WERI-Rb-1 (cell line): ENCODE measurements at regions not wholly inside any gene's neighbourhood (a gene's known extent, or its start where the extent isn't known, plus 50 kb on each side); places are given as distances from the start of the nearest gene placed in this dataset.

Experiments used
- DNase-seq: peaks from one replicate; pipeline ENCODE4 v3.0.0-alpha.2; 2020
- H3K27ac ChIP-seq: fragments of 250-450 bp; sonication (Bioruptor Pico); 2 replicates; pipeline ENCODE4 v1.5.1; 2020; ENCODE audit warnings: mild to moderate bottlenecking, moderate library complexity
- H3K27me3 ChIP-seq: fragments of 250-450 bp; sonication (Bioruptor Pico); 2 replicates; pipeline ENCODE4 v1.5.1; 2021; ENCODE audit warnings: mild to moderate bottlenecking, low read depth, moderate library complexity; ENCODE audit not compliant: insufficient read depth, severe bottlenecking
- H3K36me3 ChIP-seq: fragments of 250-450 bp; sonication (Bioruptor Pico); 2 replicates; pipeline ENCODE4 v1.5.1; 2020; ENCODE audit warnings: mild to moderate bottlenecking, moderate library complexity
- H3K4me3 ChIP-seq: 2 replicates; pipeline ENCODE4 v1.5.1; 2011; ENCODE audit warnings: low read depth, mild to moderate bottlenecking, control low read depth, low read length
- H3K9me3 ChIP-seq: fragments of 250-450 bp; sonication (Bioruptor Pico); 2 replicates; pipeline ENCODE4 v1.5.1; 2021; ENCODE audit warnings: mild to moderate bottlenecking, moderate library complexity; ENCODE audit not compliant: severe bottlenecking
- CTCF ChIP-seq: IDR thresholded peaks from 2 replicates; pipeline ENCODE4 v1.5.1; 2011; ENCODE audit warnings: low read depth, mild to moderate bottlenecking, control low read depth, inconsistent platforms, low read length

DNA sequence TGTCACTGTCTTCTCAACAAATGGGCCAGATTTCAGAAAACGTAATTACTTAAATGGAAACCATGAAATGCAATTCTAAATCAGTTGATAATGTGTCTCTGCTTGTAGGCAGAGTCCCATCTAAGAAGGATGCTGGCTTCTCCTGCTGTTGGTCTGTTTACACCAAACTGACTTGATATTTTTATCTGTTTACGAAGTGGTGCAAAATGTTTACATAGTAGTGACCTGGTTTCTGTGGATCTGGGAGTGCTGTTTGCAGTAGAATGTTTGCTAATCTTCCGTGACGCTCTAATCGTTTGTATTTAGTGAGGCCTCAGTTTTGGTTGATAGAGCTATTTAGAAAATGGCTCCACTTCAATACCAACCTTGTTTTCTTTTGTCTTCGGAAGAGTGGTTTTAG is 213.5 kb downstream of the VEGFC start:
- Histone ChIP-seq H3K27ac (no peak overlapping the region), H3K36me3 (no peaks in the 10 kb centered on the region), H3K9me3 (no peaks in the 10 kb centered on the region), H3K4me3 (no peak overlapping the region), H3K27me3 (no peaks in the 10 kb centered on the region)
- no peak for TF ChIP-seq CTCF
- no peak for DNase-seq

DNA sequence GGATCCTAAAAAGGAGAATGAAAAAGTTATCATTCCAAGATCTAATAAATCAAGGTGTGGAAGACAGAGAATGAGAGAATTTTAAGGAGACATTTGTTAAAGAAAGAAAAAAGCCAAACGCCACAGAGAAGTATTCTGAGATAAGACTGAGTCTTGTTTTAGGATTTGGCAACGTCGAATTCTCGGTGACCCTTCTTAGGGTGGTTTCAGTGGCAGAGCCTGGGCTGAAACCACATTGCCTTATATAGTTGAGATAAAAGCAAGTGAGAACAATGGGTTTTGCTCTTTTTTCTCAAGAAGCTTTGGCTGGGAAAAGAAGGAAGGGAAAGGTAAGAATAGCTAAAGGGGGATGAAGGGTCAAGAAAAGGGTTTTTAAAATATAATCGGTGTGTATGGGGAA is 209.4 kb downstream of the VEGFC start:
- H3K4me3 ChIP-seq = no peak overlapping the region
- H3K36me3 ChIP-seq = no peaks in the 10 kb centered on the region
- H3K27ac ChIP-seq = no peak overlapping the region
- H3K27me3 ChIP-seq = no peaks in the 10 kb centered on the region
- DNase-seq = no peak
- H3K9me3 ChIP-seq = no peaks in the 10 kb centered on the region
- no peak for TF ChIP-seq CTCF

DNA sequence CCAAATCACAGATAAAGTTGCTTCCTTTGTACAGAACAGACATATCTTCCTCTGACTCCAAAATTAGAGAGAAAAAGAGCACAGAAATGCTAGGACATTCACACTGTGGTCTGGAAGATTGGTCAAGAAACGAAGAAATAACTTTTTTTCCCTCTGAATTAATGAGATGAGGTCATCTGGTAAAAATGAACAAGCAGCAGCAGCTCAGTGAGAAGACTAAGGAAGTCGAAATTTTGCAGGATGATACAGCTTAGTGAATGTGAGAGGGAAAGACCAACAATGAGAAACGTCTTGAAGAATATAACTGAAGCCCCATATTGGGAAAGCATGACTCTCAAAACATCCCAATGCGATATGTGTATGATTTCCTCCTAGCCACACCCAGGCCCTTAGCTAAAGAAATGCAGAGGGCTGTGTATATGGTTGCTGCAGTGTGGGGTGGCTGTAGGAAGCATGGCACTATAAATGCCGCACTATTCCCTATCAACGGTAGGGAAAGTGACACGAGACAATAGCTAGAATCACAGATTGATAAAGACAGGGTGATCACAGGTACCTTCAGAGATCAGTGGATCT is 208.6 kb downstream of the VEGFC start:
- Histone ChIP-seq H3K36me3 (no peaks in the 10 kb centered on the region), H3K9me3 (no peaks in the 10 kb centered on the region), H3K27me3 (no peaks in the 10 kb centered on the region), H3K27ac (no peak overlapping the region), H3K4me3 (no peak overlapping the region)
- TF ChIP-seq CTCF = no peak
- no peak for DNase-seq

GRCh38 chr4:176587920-176588319 is 204.8 kb downstream of the VEGFC start:
- no peaks in the 10 kb centered on the region for H3K36me3 ChIP-seq
- H3K9me3 ChIP-seq = no peaks in the 10 kb centered on the region
- H3K27ac ChIP-seq = no peak overlapping the region
- no peak for DNase-seq
- no peaks in the 10 kb centered on the region for H3K27me3 ChIP-seq
- TF ChIP-seq CTCF = no peak
- H3K4me3 ChIP-seq = no peak overlapping the region

DNA sequence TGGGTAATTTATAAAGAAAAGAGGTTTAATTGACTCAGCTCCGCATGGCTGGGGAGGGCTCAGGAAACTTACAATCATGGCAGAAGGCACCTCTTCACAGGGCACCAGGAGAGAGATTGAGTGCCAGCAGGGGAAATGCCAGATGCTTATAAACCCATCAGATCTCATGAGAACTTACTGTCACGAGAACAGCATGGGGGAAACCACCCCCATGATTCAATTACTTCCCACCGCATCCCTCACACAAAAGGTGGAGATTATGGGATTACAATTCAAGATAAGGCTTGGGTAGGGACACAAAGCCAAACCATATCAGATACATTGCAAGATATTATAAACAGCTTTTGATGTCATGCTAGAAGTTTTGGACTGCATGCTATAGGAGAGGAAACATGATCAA is 204.3 kb downstream of the VEGFC start:
- H3K9me3 ChIP-seq = no peaks in the 10 kb centered on the region
- TF ChIP-seq CTCF = no peak
- H3K27ac ChIP-seq = no peak overlapping the region
- no peaks in the 10 kb centered on the region for H3K27me3 ChIP-seq
- no peak overlapping the region for H3K4me3 ChIP-seq
- H3K36me3 ChIP-seq = no peaks in the 10 kb centered on the region
- peak; percentile 30 for DNase-seq

GRCh38 chr4:176592976-176593670 is 199.6 kb downstream of the VEGFC start:
- H3K27ac ChIP-seq = no peak overlapping the region
- TF ChIP-seq CTCF = no peak

More at GRCh38 chr4:176592976-176593670, 199.6 kb downstream of the VEGFC start:
- no peak for DNase-seq
- Histone ChIP-seq H3K27me3 (no peaks in the 10 kb centered on the region), H3K4me3 (no peak overlapping the region), H3K36me3 (no peaks in the 10 kb centered on the region), H3K9me3 (no peaks in the 10 kb centered on the region)
